Transverse colon (tissue), 3 donors: ENCODE measurements at regions not wholly inside any gene's neighbourhood (a gene's known extent, or its start where the extent isn't known, plus 50 kb on each side); places are given as distances from the start of the nearest gene placed in this dataset.

Source experiments
- POLR2A ChIP-seq: fragments of 450-650 bp; IDR thresholded peaks from one replicate; pipeline ENCODE4 v1.6.1; 2016; ENCODE audit warnings: antibody characterized with exemption, mild to moderate bottlenecking, moderate library complexity
- TF ChIP-seq, protein P1 (sequence below), 5 experiments: fragments of 200-600 bp in 3 of 5; fragments of 450-650 bp in 2 of 5; sonication (generic) in 3 of 5; IDR thresholded peaks; 1 replicate in 2 of 5; 2 replicates in 3 of 5; pipeline ENCODE4 v1.5.1; 2016 to 2017; ENCODE audit warnings: antibody characterized with exemption in 5 of 5, inconsistent platforms in 3 of 5, mild to moderate bottlenecking in 2 of 5, moderate library complexity in 1 of 5

DNA sequence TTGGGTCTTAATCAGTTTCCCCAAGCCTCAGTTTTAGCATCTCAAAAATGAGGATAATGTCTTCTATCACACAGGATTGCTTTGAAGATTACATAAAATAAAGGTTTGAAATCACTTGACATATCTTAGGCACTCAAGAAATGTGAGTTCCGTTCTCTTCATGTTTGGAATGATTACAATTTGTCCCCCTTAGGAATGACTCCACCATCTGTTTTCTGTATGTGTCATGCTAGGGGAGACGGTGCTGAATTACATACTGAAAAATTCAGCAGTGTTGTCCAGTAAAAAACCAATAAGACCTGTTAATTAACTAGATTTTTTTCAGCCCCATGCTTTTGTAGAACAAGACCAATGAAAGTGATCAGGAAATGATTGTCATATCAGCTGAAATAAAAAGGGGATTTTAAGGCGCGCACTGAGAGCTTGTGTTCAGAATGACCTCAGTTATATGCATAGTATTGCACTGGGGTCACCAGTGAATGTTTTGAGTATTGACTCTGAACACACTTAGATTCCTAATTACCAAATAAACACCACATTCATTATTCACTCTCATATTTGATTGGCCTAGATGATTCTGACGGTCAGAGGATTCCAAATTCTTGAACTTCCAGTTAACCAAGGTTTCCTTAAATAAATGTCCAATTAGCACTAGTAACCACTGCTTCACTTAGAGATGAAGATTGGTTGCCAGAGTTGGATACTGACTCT lies 114.5 kb upstream of the KCNK2 start:
- TF ChIP-seq, protein P1, sequence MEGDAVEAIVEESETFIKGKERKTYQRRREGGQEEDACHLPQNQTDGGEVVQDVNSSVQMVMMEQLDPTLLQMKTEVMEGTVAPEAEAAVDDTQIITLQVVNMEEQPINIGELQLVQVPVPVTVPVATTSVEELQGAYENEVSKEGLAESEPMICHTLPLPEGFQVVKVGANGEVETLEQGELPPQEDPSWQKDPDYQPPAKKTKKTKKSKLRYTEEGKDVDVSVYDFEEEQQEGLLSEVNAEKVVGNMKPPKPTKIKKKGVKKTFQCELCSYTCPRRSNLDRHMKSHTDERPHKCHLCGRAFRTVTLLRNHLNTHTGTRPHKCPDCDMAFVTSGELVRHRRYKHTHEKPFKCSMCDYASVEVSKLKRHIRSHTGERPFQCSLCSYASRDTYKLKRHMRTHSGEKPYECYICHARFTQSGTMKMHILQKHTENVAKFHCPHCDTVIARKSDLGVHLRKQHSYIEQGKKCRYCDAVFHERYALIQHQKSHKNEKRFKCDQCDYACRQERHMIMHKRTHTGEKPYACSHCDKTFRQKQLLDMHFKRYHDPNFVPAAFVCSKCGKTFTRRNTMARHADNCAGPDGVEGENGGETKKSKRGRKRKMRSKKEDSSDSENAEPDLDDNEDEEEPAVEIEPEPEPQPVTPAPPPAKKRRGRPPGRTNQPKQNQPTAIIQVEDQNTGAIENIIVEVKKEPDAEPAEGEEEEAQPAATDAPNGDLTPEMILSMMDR (IDR thresholded peaks at IDR 0.05): no peak
- no peak for TF ChIP-seq POLR2A
